Astrocyte of the spinal cord (primary cell): ENCODE measurements at regions not wholly inside any gene's neighbourhood (a gene's known extent, or its start where the extent isn't known, plus 50 kb on each side); places are given as distances from the start of the nearest gene placed in this dataset.
A peak's percentile ranks its signal among the peaks of the same experiment; 100 is the strongest.

Source experiments
- DNase-seq: peaks from one replicate; pipeline ENCODE4 v3.0.0; 2011; ENCODE audit warnings: low read depth, low spot score
- H3K4me3 ChIP-seq: 2 replicates; pipeline ENCODE4 v1.5.1; 2011; ENCODE audit warnings: low read depth, mild to moderate bottlenecking, low read length, moderate library complexity
- CTCF ChIP-seq: IDR thresholded peaks from 2 replicates; pipeline ENCODE4 v1.5.1; 2012; ENCODE audit warnings: low read depth, mild to moderate bottlenecking, low read length, inconsistent platforms
- in situ Hi-C: cut with HindIII; loops from 2 replicates; pipeline ENCODE4 v1.10.0; 2017; ENCODE audit warnings: low sequenced_read_pairs

- H3K4me3 ChIP-seq, result no peak overlapping the region
- DNase-seq, result peak; percentile 10
- in situ Hi-C loops, result no loop called here
- TF ChIP-seq CTCF, result no peak
Observed at GRCh38 chr13:62292714-62293480, 877.2 kb upstream of the PCDH20 start.

GRCh38 chr13:62290542-62290941, 874.9 kb upstream of the PCDH20 start:
- in situ Hi-C loops, result no loop called here
- no peak for DNase-seq
- H3K4me3 ChIP-seq, result no peak overlapping the region
- no peak for TF ChIP-seq CTCF

- in situ Hi-C loops, result no loop called here
- H3K4me3 ChIP-seq, result no peak overlapping the region
- no peak for TF ChIP-seq CTCF
- DNase-seq, result no peak
Observed at GRCh38 chr13:62287764-62288163, 872.1 kb upstream of the PCDH20 start.

GRCh38 chr13:62280590-62280989, 864.9 kb upstream of the PCDH20 start:
- no peak overlapping the region for H3K4me3 ChIP-seq
- no peak for TF ChIP-seq CTCF
- in situ Hi-C loops, result no loop called here
- no peak for DNase-seq

GRCh38 chr13:62278271-62278670, 862.6 kb upstream of the PCDH20 start:
- in situ Hi-C loops, result no loop called here
- no peak for DNase-seq
- no peak for TF ChIP-seq CTCF
- no peak overlapping the region for H3K4me3 ChIP-seq

- in situ Hi-C loops, result no loop called here
- no peak for DNase-seq
- H3K4me3 ChIP-seq, result no peak overlapping the region
- TF ChIP-seq CTCF, result no peak
Observed at GRCh38 chr13:62251734-62252133, 836.1 kb upstream of the PCDH20 start.
